Neuronal stem cell (in vitro differentiated cells): ENCODE measurements at regions not wholly inside any gene's neighbourhood (a gene's known extent, or its start where the extent isn't known, plus 50 kb on each side); places are given as distances from the start of the nearest gene placed in this dataset.
A peak's percentile ranks its signal among the peaks of the same experiment; 100 is the strongest.

Source experiments
- DNase-seq: peaks from one replicate; pipeline ENCODE4 v3.0.0-alpha.2; 2013; ENCODE audit warnings: low spot score
- H2AFZ ChIP-seq: one replicate; pipeline ENCODE4 v1.6.1; 2013; ENCODE audit warnings: mild to moderate bottlenecking, low read length, inconsistent platforms
- H2AK5ac ChIP-seq: 2 replicates; pipeline ENCODE4 v1.6.1; 2013; ENCODE audit warnings: low read depth, mild to moderate bottlenecking, inconsistent platforms, low read length, moderate library complexity, mixed read lengths
- H2BK120ac ChIP-seq: 2 replicates; pipeline ENCODE4 v1.6.1; 2013; ENCODE audit warnings: low read depth, mild to moderate bottlenecking, inconsistent platforms, low read length, moderate library complexity, mixed read lengths
- H2BK12ac ChIP-seq: one replicate; pipeline ENCODE4 v1.6.1; 2013; ENCODE audit warnings: low read length, inconsistent platforms
- H2BK15ac ChIP-seq: 2 replicates; pipeline ENCODE4 v1.6.1; 2013; ENCODE audit warnings: mild to moderate bottlenecking, low read length, inconsistent platforms, mixed read lengths
- H2BK5ac ChIP-seq: one replicate; pipeline ENCODE4 v1.6.1; 2013; ENCODE audit warnings: inconsistent platforms, mild to moderate bottlenecking, low read length, moderate library complexity
- H3K14ac ChIP-seq: one replicate; pipeline ENCODE4 v1.6.1; 2013; ENCODE audit warnings: low read length, inconsistent platforms
- H3K18ac ChIP-seq: 2 replicates; pipeline ENCODE4 v1.6.1; 2013; ENCODE audit warnings: low read length, inconsistent platforms
- H3K23ac ChIP-seq: 2 replicates; pipeline ENCODE4 v1.6.1; 2013; ENCODE audit warnings: low read depth, mild to moderate bottlenecking, mixed read lengths, low read length, inconsistent platforms; ENCODE audit not compliant: poor library complexity
- H3K27ac ChIP-seq: replicated peaks from 3 replicates; pipeline ENCODE4 v1.5.1; 2013; ENCODE audit warnings: low read length, inconsistent platforms
- H3K27me3 ChIP-seq, 3 experiments: 2 replicates each; pipeline ENCODE4 v1.6.1; 2013; ENCODE audit warnings: low read length in 3 of 3, mild to moderate bottlenecking in 2 of 3, inconsistent platforms in 1 of 3, low read depth in 1 of 3, mixed read lengths in 1 of 3, moderate library complexity in 1 of 3; ENCODE audit not compliant: control insufficient read depth in 3 of 3, insufficient read depth in 3 of 3
- H3K36me3 ChIP-seq, 2 donors: replicated peaks in 1 of 2; 2 replicates each; pipeline ENCODE4 v1.6.1; 2013; ENCODE audit warnings: low read length in 2 of 2; ENCODE audit not compliant: control insufficient read depth in 2 of 2, insufficient read depth in 2 of 2
- H3K4ac ChIP-seq: 2 replicates; pipeline ENCODE4 v1.6.1; 2013; ENCODE audit warnings: inconsistent platforms, mild to moderate bottlenecking, low read length, moderate library complexity
- H3K4me1 ChIP-seq, 2 donors: 1 replicate in 1 of 2; 2 replicates in 1 of 2; pipeline ENCODE4 v1.6.1; 2013; ENCODE audit warnings: low read length in 2 of 2, low read depth in 1 of 2; ENCODE audit not compliant: control insufficient read depth in 2 of 2, insufficient read depth in 1 of 2
- H3K4me2 ChIP-seq: one replicate; pipeline ENCODE4 v1.6.1; 2013; ENCODE audit warnings: mild to moderate bottlenecking, low read length, inconsistent platforms; ENCODE audit not compliant: insufficient read depth, poor library complexity, severe bottlenecking
- H3K4me3 ChIP-seq, 2 donors: 2 replicates each; pipeline ENCODE4 v1.5.1; 2013; ENCODE audit warnings: low read length in 2 of 2, mild to moderate bottlenecking in 2 of 2, inconsistent platforms in 1 of 2, moderate library complexity in 1 of 2
- H3K79me1 ChIP-seq: one replicate; pipeline ENCODE4 v1.6.1; 2013; ENCODE audit warnings: low read depth, mild to moderate bottlenecking, inconsistent platforms, low read length, moderate library complexity
- H3K9ac ChIP-seq: one replicate; pipeline ENCODE4 v1.6.1; 2013; ENCODE audit warnings: mild to moderate bottlenecking, low read depth, low read length, inconsistent platforms; ENCODE audit not compliant: poor library complexity
- H3K9me3 ChIP-seq, 2 donors: replicated peaks in 1 of 2; 2 replicates each; pipeline versions ENCODE3 to v1.6.1; 2013; ENCODE audit warnings: low read length in 2 of 2, mild to moderate bottlenecking in 2 of 2, inconsistent platforms in 1 of 2, low read depth in 1 of 2, mixed read lengths in 1 of 2, moderate library complexity in 1 of 2; ENCODE audit not compliant: control insufficient read depth in 2 of 2, insufficient read depth in 1 of 2
- H4K8ac ChIP-seq: one replicate; pipeline ENCODE4 v1.6.1; 2013; ENCODE audit warnings: low read depth, mild to moderate bottlenecking, inconsistent platforms, low read length, moderate library complexity
- H4K91ac ChIP-seq: one replicate; pipeline ENCODE4 v1.6.1; 2013; ENCODE audit warnings: low read length, low read depth, mild to moderate bottlenecking, inconsistent platforms; ENCODE audit not compliant: poor library complexity
- WGBS, 2 donors: extraction: QIAGEN DNeasy Blood & Tissue Kit; methylation state at CpG; one replicate each; pipeline ENCODE4 v1.1.7; 2013; ENCODE audit warnings: missing lambda C conversion rate in 2 of 2, mixed read lengths in 1 of 2; ENCODE audit not compliant: insufficient read length in 2 of 2, insufficient replicate concordance in 1 of 2; ENCODE audit errors: extremely low coverage in 2 of 2; 5-methylcytosine and 5-hydroxymethylcytosine counted together

GRCh38 chr14:76271041-76271755 is 104.7 kb upstream of the ESRRB start:
- H3K27me3 ChIP-seq = no peaks in the 10 kb centered on the region
- no peaks in the 10 kb centered on the region for H3K9me3 ChIP-seq
- H2AK5ac ChIP-seq = no peak overlapping the region
- H3K14ac ChIP-seq = no peak overlapping the region
- no peak overlapping the region for H2BK15ac ChIP-seq
- no peak overlapping the region for H3K23ac ChIP-seq
- H2BK5ac ChIP-seq = no peak overlapping the region
- WGBS, 2 donors = no CpG with 5 or more reads among the region's 15 CpGs
- no peak overlapping the region for H2AFZ ChIP-seq
- no peak overlapping the region for H3K27ac ChIP-seq
- H3K36me3 ChIP-seq = no peaks in the 10 kb centered on the region
- no peak overlapping the region for H3K4ac ChIP-seq
- H3K4me2 ChIP-seq = no peak overlapping the region
- no peak overlapping the region for H4K8ac ChIP-seq
- no peak overlapping the region for H3K4me3 ChIP-seq
- H2BK120ac ChIP-seq = no peak overlapping the region
- H3K79me1 ChIP-seq = no peaks in the 10 kb centered on the region
- H3K18ac ChIP-seq = no peak overlapping the region
- H2BK12ac ChIP-seq = peak overlapping the region; percentile 51
- no peak overlapping the region for H3K9ac ChIP-seq
- DNase-seq = no peak
- H4K91ac ChIP-seq = no peak overlapping the region
- peaks cover 0 to 7% of the 10 kb centered on the region in 2 donors for H3K4me1 ChIP-seq

- Histone ChIP-seq H3K9me3 (no peaks in the 10 kb centered on the region), H2BK15ac (no peak overlapping the region), H3K79me1 (no peaks in the 10 kb centered on the region), H2BK12ac (no peak overlapping the region), H3K27ac (no peak overlapping the region), H3K4me1 (peaks cover 0 to 6% of the 10 kb centered on the region in 2 donors), H3K4me3 (no peak overlapping the region), H3K18ac (no peak overlapping the region), H2BK5ac (no peak overlapping the region), H3K14ac (no peak overlapping the region), H2BK120ac (no peak overlapping the region), H4K8ac (no peak overlapping the region), H3K27me3 (no peaks in the 10 kb centered on the region), H3K23ac (no peak overlapping the region), H4K91ac (no peak overlapping the region), H3K36me3 (no peaks in the 10 kb centered on the region), H3K9ac (no peak overlapping the region), H3K4ac (no peak overlapping the region), H2AFZ (no peak overlapping the region), H3K4me2 (no peak overlapping the region), H2AK5ac (no peak overlapping the region)
- DNase-seq = no peak
Observed at GRCh38 chr14:76272349-76272748, 103.6 kb upstream of the ESRRB start.

GRCh38 chr14:76272774-76273173 is 103.2 kb upstream of the ESRRB start:
- Histone ChIP-seq H2BK5ac (no peak overlapping the region), H3K9ac (no peak overlapping the region), H3K18ac (no peak overlapping the region), H3K4me1 (peaks cover 0 to 2% of the 10 kb centered on the region in 2 donors), H2AK5ac (no peak overlapping the region), H3K36me3 (no peaks in the 10 kb centered on the region), H3K27ac (no peak overlapping the region), H2BK15ac (no peak overlapping the region), H2BK120ac (no peak overlapping the region), H2AFZ (no peak overlapping the region), H4K8ac (no peak overlapping the region), H3K23ac (no peak overlapping the region), H3K79me1 (no peaks in the 10 kb centered on the region), H3K4ac (no peak overlapping the region), H4K91ac (no peak overlapping the region), H3K14ac (no peak overlapping the region), H3K9me3 (no peaks in the 10 kb centered on the region), H2BK12ac (no peak overlapping the region), H3K4me3 (no peak overlapping the region), H3K27me3 (no peaks in the 10 kb centered on the region), H3K4me2 (no peak overlapping the region)
- DNase-seq = no peak

GRCh38 chr14:76273346-76273745 is 102.6 kb upstream of the ESRRB start:
- no peak overlapping the region for H3K18ac ChIP-seq
- no peak overlapping the region for H4K91ac ChIP-seq
- no peak overlapping the region for H3K4ac ChIP-seq
- no peak overlapping the region for H3K14ac ChIP-seq
- H3K27ac ChIP-seq = no peak overlapping the region
- no peaks in the 10 kb centered on the region for H3K27me3 ChIP-seq
- no peak overlapping the region for H3K9ac ChIP-seq
- H2AFZ ChIP-seq = no peak overlapping the region
- H3K9me3 ChIP-seq = no peaks in the 10 kb centered on the region
- no peak overlapping the region for H2BK12ac ChIP-seq
- no peak for DNase-seq
- no peaks in the 10 kb centered on the region for H3K79me1 ChIP-seq
- WGBS, 2 donors = no CpG with 5 or more reads among the region's 2 CpGs
- peaks cover 0 to 4% of the 10 kb centered on the region in 2 donors for H3K4me1 ChIP-seq
- H3K4me2 ChIP-seq = no peak overlapping the region
- H2AK5ac ChIP-seq = no peak overlapping the region
- no peak overlapping the region for H2BK5ac ChIP-seq
- H4K8ac ChIP-seq = no peak overlapping the region
- no peak overlapping the region for H2BK120ac ChIP-seq
- no peaks in the 10 kb centered on the region for H3K36me3 ChIP-seq
- no peak overlapping the region for H3K23ac ChIP-seq
- no peak overlapping the region for H2BK15ac ChIP-seq
- no peak overlapping the region for H3K4me3 ChIP-seq
